ENCODE measurements at regions not wholly inside any gene's neighbourhood (a gene's known extent, or its start where the extent isn't known, plus 50 kb on each side); places are given as distances from the start of the nearest gene placed in this dataset.

- TF ChIP-seq CTCF (IDR thresholded peaks at IDR 0.05; ENCODE audit: low read length, missing control alignments): no peak
- no peak overlapping the region for H3K4me3 ChIP-seq (replicated peaks; ENCODE audit: low read depth, low read length)
- no peak for DNase-seq (ENCODE audit: low read depth)
Measured at GRCh38 chr10:107391901-107392300, 227.4 kb upstream of the SORCS1 start.

- DNase-seq (ENCODE audit: low read depth): no peak
- TF ChIP-seq CTCF (IDR thresholded peaks at IDR 0.05; ENCODE audit: low read length, missing control alignments): no peak
- no peak overlapping the region for H3K4me3 ChIP-seq (replicated peaks; ENCODE audit: low read depth, low read length)
Measured at GRCh38 chr10:107390563-107390962, 226.1 kb upstream of the SORCS1 start.

- TF ChIP-seq CTCF (IDR thresholded peaks at IDR 0.05; ENCODE audit: low read length, missing control alignments): no peak
- no peak for DNase-seq (ENCODE audit: low read depth)
- H3K4me3 ChIP-seq (replicated peaks; ENCODE audit: low read depth, low read length): no peak overlapping the region
Measured at GRCh38 chr10:107383357-107383756, 218.9 kb upstream of the SORCS1 start.

- no peak for TF ChIP-seq CTCF (IDR thresholded peaks at IDR 0.05; ENCODE audit: low read length, missing control alignments)
- no peak for DNase-seq (ENCODE audit: low read depth)
- H3K4me3 ChIP-seq (replicated peaks; ENCODE audit: low read depth, low read length): no peak overlapping the region
Measured at GRCh38 chr10:107379601-107380000, 215.1 kb upstream of the SORCS1 start.

- no peak for TF ChIP-seq CTCF (IDR thresholded peaks at IDR 0.05; ENCODE audit: low read length, missing control alignments)
- no peak for DNase-seq (ENCODE audit: low read depth)
- H3K4me3 ChIP-seq (replicated peaks; ENCODE audit: low read depth, low read length): no peak overlapping the region
Measured at GRCh38 chr10:107371801-107372200, 207.3 kb upstream of the SORCS1 start.

- no peak overlapping the region for H3K4me3 ChIP-seq (replicated peaks; ENCODE audit: low read depth, low read length)
- TF ChIP-seq CTCF (IDR thresholded peaks at IDR 0.05; ENCODE audit: low read length, missing control alignments): no peak
- no peak for DNase-seq (ENCODE audit: low read depth)
Measured at GRCh38 chr10:107364872-107365271, 200.4 kb upstream of the SORCS1 start.

- no peak overlapping the region for H3K4me3 ChIP-seq (replicated peaks; ENCODE audit: low read depth, low read length)
- TF ChIP-seq CTCF (IDR thresholded peaks at IDR 0.05; ENCODE audit: low read length, missing control alignments): no peak
- DNase-seq (ENCODE audit: low read depth): no peak
Measured at GRCh38 chr10:107362306-107362705, 197.8 kb upstream of the SORCS1 start.

All from fibroblast of pulmonary artery (primary cell).